ENCODE measurements at regions not wholly inside any gene's neighbourhood (a gene's known extent, or its start where the extent isn't known, plus 50 kb on each side); places are given as distances from the start of the nearest gene placed in this dataset.

- Histone ChIP-seq H3K23ac (ENCODE audit: insufficient read length) (no peak overlapping the region), H3K23me2 (ENCODE audit: low read depth, low read length) (no peaks in the 10 kb centered on the region), H3K4me2 (ENCODE audit: insufficient read depth in 1 of 2, low read depth in 2 of 2, low read length in 2 of 2) (no peak overlapping the region), H2BK120ac (replicated peaks; ENCODE audit: low read depth, low read length) (no peak overlapping the region), H3K56ac (replicated peaks; ENCODE audit: insufficient read length, low read depth, low read length) (no peak overlapping the region), H3K9me3 (ENCODE audit: insufficient read depth in 2 of 2, low read depth in 1 of 2, low read length in 1 of 2) (no peaks in the 10 kb centered on the region; a peak in 1 of 4 replicates), H2BK5ac (ENCODE audit: low read depth, low read length) (no peak overlapping the region), H2BK12ac (ENCODE audit: low read depth, low read length) (no peak overlapping the region), H3K27ac (ENCODE audit: low read depth, low read length) (no peak overlapping the region), H3K4ac (replicated peaks; ENCODE audit: insufficient read length, low read depth, low read length) (no peak overlapping the region), H3K9ac (replicated peaks in 1 of 4; ENCODE audit: extremely low read depth in 1 of 4, low read depth in 3 of 4, low read length in 3 of 4) (no peak overlapping the region), H3K4me1 (replicated peaks in 1 of 4; ENCODE audit: control insufficient read depth in 3 of 4, insufficient read depth in 4 of 4, low read length in 3 of 4) (peaks cover 0 to 12% (median 0%) of the 10 kb centered on the region in 4 experiments; a peak in 2 of 7 replicates), H3K36me3 (ENCODE audit: control insufficient read depth in 2 of 4, insufficient read depth in 4 of 4, low read length in 3 of 4) (no peaks in the 10 kb centered on the region), H2BK20ac (ENCODE audit: low read length) (no peak overlapping the region), H4K5ac (ENCODE audit: insufficient read length, low read depth, low read length) (no peak overlapping the region), H3K79me1 (ENCODE audit: low read depth, low read length) (no peaks in the 10 kb centered on the region), H4K91ac (replicated peaks; ENCODE audit: insufficient read length, low read length) (no peak overlapping the region), H3K27me3 (replicated peaks in 1 of 4; ENCODE audit: control insufficient read depth in 3 of 4, extremely low read depth in 1 of 4, insufficient read depth in 3 of 4, low read length in 3 of 4) (no peaks in the 10 kb centered on the region), H3K4me3 (ENCODE audit: extremely low read depth in 1 of 4, insufficient read depth in 2 of 4, low read depth in 3 of 4, low read length in 4 of 4) (no peak overlapping the region), H2AK5ac (ENCODE audit: low read depth, low read length) (no peak overlapping the region), H3K18ac (ENCODE audit: extremely low read depth, low read length) (no peak overlapping the region), H4K8ac (ENCODE audit: extremely low read depth, insufficient read depth, low read length) (no peak overlapping the region), H4K20me1 (replicated peaks in 1 of 2; ENCODE audit: control insufficient read depth in 1 of 2, insufficient read depth in 2 of 2, low read length in 2 of 2) (no peaks in the 10 kb centered on the region), H2BK15ac (ENCODE audit: low read length) (no peak overlapping the region), H3K14ac (ENCODE audit: insufficient read length) (no peak overlapping the region), H2AFZ (ENCODE audit: low read length) (no peak overlapping the region), H3K79me2 (ENCODE audit: control insufficient read depth in 1 of 2, insufficient read depth in 2 of 2, low read length in 2 of 2) (no peaks in the 10 kb centered on the region)
- CTCF ChIA-PET (ENCODE audit: partially characterized antibody), result interaction anchor here (0.7 to 1.1 kb wide), 2 partner anchors 13 to 1520 kb away, joined by 3 to 5 read pairs; no protein-coding TSS in a partner anchor
- WGBS, 2 experiments (ENCODE audit: extremely low coverage in 1 of 2, insufficient coverage in 1 of 2, insufficient read length in 1 of 2, insufficient replicate concordance in 2 of 2, low coverage in 1 of 2, low lambda C conversion rate in 2 of 2, missing lambda C conversion rate in 1 of 2), result 92% methylated on average over 2 of the region's 2 CpGs; no CpG with 5 or more reads in 1 of the 2 experiments
- POLR2A ChIA-PET (ENCODE audit: partially characterized antibody), result no interaction called here
- FAIRE-seq (no peak), DNase-seq (ENCODE audit: low read depth in 1 of 2, low spot score in 2 of 2) (no peak)
- TF ChIP-seq SIX5 (IDR thresholded peaks at IDR 0.05; ENCODE audit: low read depth, low read length) (no peak), CTCF (IDR thresholded peaks at IDR 0.05; ENCODE audit: control extremely low read depth in 1 of 3, insufficient read depth in 1 of 3, low read depth in 1 of 3, low read length in 3 of 3) (no peak), HDAC2 (IDR thresholded peaks at IDR 0.05; ENCODE audit: borderline replicate concordance in 1 of 2, low read depth in 2 of 2, low read length in 2 of 2) (no peak), GTF2F1 (IDR thresholded peaks at IDR 0.05; ENCODE audit: borderline replicate concordance, low read depth, low read length) (no peak), CHD1 (IDR thresholded peaks at IDR 0.05; ENCODE audit: low read depth, low read length) (no peak), SP1 (IDR thresholded peaks at IDR 0.05; ENCODE audit: low read depth, low read length) (no peak), KDM4A (IDR thresholded peaks at IDR 0.05; ENCODE audit: low read depth, low read length, severe bottlenecking) (no peak)
These were observed 92.8 kb downstream of the LYPLAL1 start for GRCh38 chr1:219266524-219266923.
